ENCODE measurements at regions not wholly inside any gene's neighbourhood (a gene's known extent, or its start where the extent isn't known, plus 50 kb on each side); places are given as distances from the start of the nearest gene placed in this dataset.
"Not testable (repeated sequence)": the region's sequence is repeated elsewhere in the genome, so short reads cannot be mapped to it uniquely, and the experiment has no call there.

DNA sequence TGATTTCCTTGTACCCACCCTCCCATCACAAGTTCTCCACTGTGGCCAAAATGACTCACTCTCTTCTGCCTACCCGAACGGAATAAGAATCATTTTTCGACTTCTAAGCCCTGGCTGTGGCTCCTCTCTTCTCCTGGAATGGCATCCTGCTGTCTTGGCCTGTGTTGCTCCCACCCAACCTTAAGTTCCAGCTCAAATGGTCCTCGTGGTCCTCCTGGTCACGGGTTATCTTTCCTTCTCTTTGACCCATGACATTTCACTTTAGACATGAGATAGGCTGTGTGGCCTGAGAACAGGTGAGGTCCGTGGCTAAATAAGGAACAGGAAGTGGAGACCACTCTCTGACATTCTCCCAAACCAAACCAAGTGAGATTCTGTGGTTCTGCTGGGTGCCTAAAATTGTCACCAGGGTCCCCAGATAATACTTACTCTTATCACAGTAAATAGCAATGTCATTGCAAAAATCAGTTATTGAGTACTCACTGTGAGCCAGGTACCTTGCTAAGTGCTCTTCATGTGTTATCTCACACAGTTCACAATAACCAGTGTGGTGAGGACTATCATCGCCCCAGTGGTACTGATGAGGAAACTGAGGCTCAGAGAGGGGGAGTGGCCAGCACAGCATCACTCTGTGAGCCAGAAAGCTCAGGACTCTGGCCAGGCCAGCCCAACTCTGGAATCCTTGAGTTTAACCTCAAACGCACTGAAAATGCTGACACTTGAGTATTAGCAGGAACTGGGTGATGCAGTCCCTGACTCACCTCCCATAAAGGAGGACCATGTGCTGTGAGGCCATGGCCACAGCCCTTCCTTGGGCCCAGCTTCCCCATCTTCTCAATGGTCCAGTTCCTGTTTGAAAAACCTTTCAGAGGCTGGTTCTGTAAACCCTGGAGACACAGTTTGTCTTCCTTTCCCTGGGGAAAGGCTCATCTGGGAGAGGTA lies 74.8 kb upstream of the SIRPA start:
- Mint-ChIP-seq H3K36me3 (peaks cover 12% of the 10 kb centered on the region), H3K27me3 (peaks cover 30 to 34% of the 10 kb centered on the region in 2 donors), H3K27ac (no peak overlapping the region), H3K4me3 (no peak overlapping the region), H3K4me1 (ENCODE audit: low read depth in 2 of 2) (no peaks in the 10 kb centered on the region), H3K9me3 (peaks cover 7% of the 10 kb centered on the region)
- ATAC-seq: no peak
- no peak for DNase-seq (ENCODE audit: low spot score)

DNA sequence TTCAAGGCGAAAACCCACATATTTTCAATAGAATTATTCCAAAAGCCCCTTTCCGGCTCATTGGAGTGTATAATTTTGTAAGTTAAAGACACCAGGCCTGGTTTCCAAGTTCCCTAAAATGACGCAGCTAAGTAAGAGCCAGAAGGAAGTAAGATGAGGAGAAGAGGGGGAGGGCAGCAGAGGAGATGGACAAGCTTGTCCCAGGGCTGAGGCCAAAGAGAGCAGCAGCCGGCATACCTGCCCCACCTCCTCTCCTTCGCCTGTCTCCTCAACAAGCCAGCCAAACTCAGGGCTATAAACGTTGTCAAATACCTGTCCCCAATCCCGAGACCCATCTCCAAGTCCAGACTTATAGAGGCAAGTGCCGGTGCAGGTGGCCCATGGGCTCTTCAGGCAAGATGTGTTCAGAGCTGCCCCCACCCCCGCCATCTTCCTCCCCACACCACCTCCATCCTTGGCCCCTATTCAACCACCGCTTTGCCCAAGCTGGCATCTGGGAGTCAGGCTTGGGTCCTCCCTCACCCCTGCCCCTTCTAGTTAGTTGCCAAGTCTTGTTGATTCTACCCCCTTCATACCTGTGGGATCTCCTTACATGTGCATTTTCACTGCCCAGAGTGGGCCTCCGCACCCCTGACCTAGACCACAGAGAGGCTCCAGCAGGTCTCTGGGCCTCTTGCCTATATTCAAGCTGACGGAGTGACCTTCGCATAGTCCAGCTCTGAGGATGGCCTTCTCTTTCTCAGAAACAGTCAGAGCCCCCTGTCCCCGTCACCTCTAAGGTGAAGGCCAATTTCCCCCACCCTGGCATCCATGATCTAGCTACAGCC lies 75.7 kb upstream of the SIRPA start:
- H3K27ac Mint-ChIP-seq: no peak overlapping the region

DNA sequence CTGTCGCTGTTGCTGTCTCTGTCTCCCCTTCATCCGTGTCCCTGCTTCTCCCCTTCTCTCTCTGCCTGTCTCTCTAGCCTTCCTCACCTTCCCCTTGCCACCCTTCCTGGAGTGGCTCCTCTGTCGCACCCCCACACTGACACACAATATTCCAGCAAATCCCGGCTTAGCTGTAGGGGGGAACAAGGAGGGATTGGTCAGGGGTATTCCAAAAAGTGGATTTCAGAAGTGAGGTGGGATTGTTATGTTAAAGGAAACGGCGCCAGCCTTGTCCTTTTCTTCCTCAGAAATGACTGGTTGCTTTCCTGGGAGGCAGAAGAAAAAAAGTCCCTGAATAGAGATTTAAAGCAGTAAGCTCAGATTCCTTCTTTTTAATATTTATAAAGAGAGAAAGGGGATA lies 76.3 kb upstream of the SIRPA start:
- H3K27me3 Mint-ChIP-seq: peaks cover 39 to 45% of the 10 kb centered on the region in 2 donors

More for the DNA sequence above, 75.7 kb upstream of the SIRPA start:
- DNase-seq (ENCODE audit: low spot score) (no peak), ATAC-seq (no peak)
- Mint-ChIP-seq H3K9me3 (peaks cover 7% of the 10 kb centered on the region), H3K4me3 (no peak overlapping the region), H3K4me1 (ENCODE audit: low read depth in 2 of 2) (no peaks in the 10 kb centered on the region), H3K36me3 (peaks cover 12% of the 10 kb centered on the region), H3K27me3 (peaks cover 36 to 41% of the 10 kb centered on the region in 2 donors)

DNA sequence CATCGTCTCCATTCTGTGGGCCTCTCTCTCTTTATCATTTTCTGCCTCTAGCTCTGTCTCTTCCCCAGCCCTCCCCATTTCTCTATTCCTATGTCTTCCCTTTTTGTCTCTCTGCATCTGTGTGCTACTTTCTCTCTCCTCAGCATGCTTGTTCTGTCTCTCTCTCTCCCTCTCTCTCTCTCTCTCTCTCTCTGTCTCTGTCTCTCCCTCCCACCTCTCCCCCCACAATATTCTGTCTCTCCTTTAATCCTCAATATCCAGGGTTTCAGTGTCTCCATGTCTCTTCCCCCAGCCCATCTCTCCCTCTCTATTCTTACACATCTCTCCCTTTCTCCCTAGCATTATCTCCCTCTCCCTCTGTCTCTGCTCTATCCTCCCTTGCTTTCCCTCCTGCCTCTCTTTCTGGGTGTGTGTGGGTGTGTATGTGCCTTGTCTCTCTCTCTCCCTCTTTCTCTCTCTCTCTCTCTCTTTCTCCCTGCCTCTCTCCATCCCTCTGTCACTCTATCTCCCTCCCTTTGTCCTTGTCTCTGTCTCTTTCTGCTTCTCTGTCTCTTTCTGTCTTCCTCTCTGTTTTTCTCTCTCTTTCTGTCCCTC lies 76.9 kb upstream of the SIRPA start:
- Mint-ChIP-seq H3K4me1 (ENCODE audit: low read depth in 2 of 2) (no peaks in the 10 kb centered on the region), H3K36me3 (peaks cover 8% of the 10 kb centered on the region), H3K27me3 (peaks cover 40 to 45% of the 10 kb centered on the region in 2 donors), H3K27ac (no peak overlapping the region), H3K4me3 (no peak overlapping the region), H3K9me3 (peaks cover 7% of the 10 kb centered on the region)
- ATAC-seq: no peak
- no peak for DNase-seq (ENCODE audit: low spot score)

More for the DNA sequence above, 76.3 kb upstream of the SIRPA start:
- H3K4me1 Mint-ChIP-seq (ENCODE audit: low read depth in 2 of 2): no peaks in the 10 kb centered on the region
- peaks cover 12% of the 10 kb centered on the region for H3K36me3 Mint-ChIP-seq
- H3K4me3 Mint-ChIP-seq: no peak overlapping the region
- ATAC-seq (no peak), DNase-seq (ENCODE audit: low spot score) (no peak)
- no peak overlapping the region for H3K27ac Mint-ChIP-seq
- peaks cover 7% of the 10 kb centered on the region for H3K9me3 Mint-ChIP-seq

DNA sequence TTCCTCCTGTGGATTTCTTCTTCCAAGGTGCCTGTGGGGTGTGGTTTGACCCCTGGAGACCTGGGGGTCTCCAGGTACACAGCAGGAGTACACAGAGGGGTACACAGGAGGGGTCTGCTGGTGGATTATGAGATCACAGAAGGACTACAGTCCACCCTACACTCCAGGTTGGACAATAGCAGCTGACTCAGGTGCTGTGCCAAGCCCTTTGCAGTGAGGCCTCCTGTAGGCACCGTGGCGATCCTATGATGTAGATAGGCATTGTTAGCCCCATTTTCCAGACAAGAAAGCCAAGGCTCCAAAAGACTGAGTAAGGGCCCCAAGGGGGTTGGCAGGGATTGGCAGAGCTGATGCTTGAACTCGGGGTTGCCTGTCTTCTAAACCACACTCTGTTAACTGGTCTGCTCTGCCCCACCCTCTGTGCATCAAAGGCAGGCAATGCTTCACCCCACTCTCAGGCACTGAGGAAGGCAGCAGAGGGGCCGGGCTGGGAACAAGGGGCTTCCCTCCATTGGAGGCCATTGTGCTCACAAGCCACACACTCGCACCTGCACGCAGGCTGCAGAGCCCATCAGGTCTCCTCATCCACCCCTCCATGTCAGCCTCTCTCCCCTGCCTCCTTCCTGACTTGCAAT lies 77.5 kb upstream of the SIRPA start:
- ATAC-seq (peak in 1 of 2 donors; percentile 9), DNase-seq (ENCODE audit: low spot score) (no peak)
- no peak overlapping the region for H3K27ac Mint-ChIP-seq
- H3K4me3 Mint-ChIP-seq: no peak overlapping the region
- H3K4me1 Mint-ChIP-seq (ENCODE audit: low read depth in 2 of 2): no peaks in the 10 kb centered on the region
- peaks cover 7% of the 10 kb centered on the region for H3K9me3 Mint-ChIP-seq
- peaks cover 8% of the 10 kb centered on the region for H3K36me3 Mint-ChIP-seq
- H3K27me3 Mint-ChIP-seq: peaks cover 40 to 45% of the 10 kb centered on the region in 2 donors

DNA sequence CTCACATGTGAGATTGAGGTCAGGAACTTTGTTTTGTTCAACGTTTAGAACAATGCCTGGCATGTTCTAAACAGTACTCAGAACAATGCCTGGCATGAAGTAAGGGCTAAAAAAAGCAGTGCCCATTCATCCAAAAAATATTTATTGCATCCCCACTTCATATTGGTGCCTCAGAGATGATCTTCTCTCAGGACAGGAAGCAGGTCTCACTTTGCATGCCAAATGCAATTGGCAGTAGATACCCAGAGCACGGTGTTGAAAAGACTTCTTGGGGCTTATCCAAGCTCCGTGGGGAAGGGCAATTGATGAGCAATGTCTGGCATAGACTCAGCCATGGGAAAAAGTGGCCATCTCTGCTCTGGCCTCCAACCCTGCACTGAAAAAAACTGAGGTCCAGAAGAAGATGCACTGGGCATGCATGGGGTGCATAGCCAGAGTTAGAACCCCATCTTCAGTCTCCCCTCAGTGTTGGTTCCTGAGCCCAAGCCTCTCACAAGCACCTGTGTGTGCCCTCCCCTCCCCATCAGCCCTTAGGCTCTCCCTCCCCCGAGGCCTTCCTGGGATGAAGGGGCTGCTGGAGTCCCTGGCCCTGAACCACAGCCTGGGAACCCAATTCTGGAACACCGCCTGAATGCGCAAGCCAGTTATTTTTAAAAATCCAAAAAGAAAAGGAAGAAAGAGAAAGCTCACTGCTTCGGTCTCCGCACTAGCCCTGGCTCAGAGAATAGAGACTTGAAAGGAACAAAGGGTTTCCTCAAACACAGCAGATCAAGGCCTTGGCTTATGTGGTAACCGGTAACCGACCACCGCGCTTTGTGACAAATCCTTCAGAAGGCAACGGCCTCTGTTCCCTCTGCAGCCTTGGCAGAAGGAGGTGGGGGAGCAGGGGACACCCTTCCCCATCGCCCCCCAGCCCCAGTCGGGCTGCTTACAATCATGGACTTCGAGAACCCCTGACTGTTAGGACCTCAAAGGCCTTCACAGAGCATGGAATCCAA lies 78.5 kb upstream of the SIRPA start:
- Mint-ChIP-seq H3K9me3 (no peaks in the 10 kb centered on the region), H3K27ac (no peak overlapping the region), H3K4me3 (no peak overlapping the region), H3K36me3 (no peaks in the 10 kb centered on the region), H3K27me3 (peaks cover 40 to 44% of the 10 kb centered on the region in 2 donors), H3K4me1 (ENCODE audit: low read depth in 2 of 2) (no peaks in the 10 kb centered on the region)
- ATAC-seq (no peak), DNase-seq (ENCODE audit: low spot score) (no peak)

DNA sequence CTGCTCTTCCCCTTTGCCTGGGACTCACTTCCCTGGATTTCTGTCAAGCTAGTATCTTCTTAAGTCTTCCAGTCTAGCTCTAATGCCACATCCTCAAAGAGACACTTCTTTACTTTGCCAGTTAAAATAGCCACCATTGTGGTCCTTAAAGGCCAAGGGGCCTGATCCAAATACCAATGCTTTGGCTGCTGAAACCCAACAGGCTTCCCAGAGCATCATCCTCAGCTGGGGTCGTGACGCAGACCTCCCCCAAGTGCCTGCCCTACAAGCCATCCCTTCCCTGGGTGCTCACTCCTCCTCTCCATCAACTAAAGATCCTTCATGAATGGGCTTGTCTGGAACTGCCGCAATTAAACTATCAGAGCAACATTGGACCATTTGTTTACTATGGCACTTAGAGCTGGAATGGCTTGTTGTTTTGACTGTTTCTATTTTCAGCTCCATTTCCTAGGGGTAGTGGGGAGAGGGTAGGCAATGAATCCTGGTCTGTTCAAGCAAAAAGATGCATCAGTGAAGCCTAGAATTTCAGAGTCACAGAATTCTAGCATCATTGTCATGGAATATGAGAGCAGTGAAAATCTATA lies 79.6 kb upstream of the SIRPA start:
- ATAC-seq: no peak
- H3K4me3 Mint-ChIP-seq: no peak overlapping the region
- H3K4me1 Mint-ChIP-seq (ENCODE audit: low read depth in 2 of 2): no peaks in the 10 kb centered on the region
- peaks cover 36 to 46% of the 10 kb centered on the region in 2 donors for H3K27me3 Mint-ChIP-seq
- H3K36me3 Mint-ChIP-seq: no peaks in the 10 kb centered on the region
- no peak for DNase-seq (ENCODE audit: low spot score)
- H3K9me3 Mint-ChIP-seq: no peaks in the 10 kb centered on the region
- H3K27ac Mint-ChIP-seq: no peak overlapping the region

DNA sequence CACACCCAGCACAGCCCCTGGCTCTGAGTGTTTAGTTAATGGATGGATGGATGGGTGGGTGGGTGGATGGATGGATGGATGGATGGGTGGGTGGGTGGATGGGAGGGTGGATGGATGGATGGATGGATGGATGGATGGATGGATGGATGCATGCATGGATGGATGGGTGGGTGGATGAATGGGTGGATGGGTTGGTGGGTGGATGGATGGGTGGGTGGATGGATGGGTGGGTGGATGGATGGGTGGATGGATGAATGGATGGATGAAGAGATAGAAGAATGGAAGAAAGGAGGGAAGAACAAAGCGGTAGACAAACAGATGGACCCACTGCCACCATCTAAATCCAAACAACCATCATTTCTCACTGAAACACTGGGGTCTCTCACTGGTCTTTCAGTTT lies 80.3 kb upstream of the SIRPA start:
- not testable (repeated sequence) for H3K36me3 Mint-ChIP-seq; ATAC-seq; H3K4me3 Mint-ChIP-seq; H3K9me3 Mint-ChIP-seq; DNase-seq (ENCODE audit: low spot score); H3K27ac Mint-ChIP-seq; H3K4me1 Mint-ChIP-seq (ENCODE audit: low read depth in 2 of 2)
- peaks cover 43 to 53% of the 10 kb centered on the region in 2 donors for H3K27me3 Mint-ChIP-seq

DNA sequence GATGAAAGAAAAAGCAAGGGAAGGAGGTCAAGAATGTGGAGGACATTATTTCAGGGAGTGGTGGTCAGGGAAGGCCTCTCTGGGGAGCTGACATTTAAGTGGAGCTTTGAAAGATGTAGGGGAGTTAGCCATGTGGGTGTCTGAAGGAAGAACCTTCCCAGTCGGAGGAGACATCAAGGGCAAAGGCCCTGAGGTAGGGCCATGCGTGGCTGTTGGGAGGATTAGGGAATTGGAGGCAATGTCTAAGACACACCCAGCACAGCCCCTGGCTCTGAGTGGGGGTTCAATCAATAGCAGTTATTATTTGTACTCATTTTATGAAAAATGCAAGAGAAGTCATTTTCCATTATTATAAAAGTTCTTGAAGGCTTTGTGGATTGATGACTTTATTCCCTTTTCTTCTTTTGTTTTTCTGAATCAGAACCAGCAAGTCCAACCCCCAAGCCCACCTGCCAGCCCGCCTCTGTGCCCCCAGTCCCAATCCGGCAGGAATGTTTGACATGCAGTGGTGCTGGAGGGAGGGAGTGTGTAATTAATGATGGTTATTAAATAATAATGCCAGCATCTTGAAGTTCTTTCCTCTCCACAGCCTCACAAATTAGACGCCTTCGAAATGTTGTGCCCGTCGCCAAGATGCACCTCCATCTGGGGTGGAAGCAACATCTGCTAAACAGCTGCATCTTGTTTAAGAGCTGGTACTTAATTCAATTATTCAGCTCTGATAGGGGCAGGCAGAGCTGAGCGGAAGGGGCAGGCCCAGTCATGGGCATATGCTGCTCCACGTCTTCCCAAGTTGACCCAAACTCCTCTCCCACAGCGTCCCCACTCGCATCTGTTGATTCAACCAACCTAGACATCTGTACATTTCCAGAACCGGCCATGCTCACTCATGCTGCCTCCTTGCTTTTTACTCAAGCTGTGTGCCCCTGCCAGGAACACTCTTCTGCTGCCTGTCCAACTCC lies 81.3 kb upstream of the SIRPA start:
- Mint-ChIP-seq H3K9me3 (no peaks in the 10 kb centered on the region), H3K4me1 (ENCODE audit: low read depth in 2 of 2) (no peaks in the 10 kb centered on the region), H3K36me3 (no peaks in the 10 kb centered on the region), H3K27me3 (peaks cover 46 to 55% of the 10 kb centered on the region in 2 donors), H3K4me3 (no peak overlapping the region), H3K27ac (no peak overlapping the region)
- ATAC-seq: no peak
- no peak for DNase-seq (ENCODE audit: low spot score)

DNA sequence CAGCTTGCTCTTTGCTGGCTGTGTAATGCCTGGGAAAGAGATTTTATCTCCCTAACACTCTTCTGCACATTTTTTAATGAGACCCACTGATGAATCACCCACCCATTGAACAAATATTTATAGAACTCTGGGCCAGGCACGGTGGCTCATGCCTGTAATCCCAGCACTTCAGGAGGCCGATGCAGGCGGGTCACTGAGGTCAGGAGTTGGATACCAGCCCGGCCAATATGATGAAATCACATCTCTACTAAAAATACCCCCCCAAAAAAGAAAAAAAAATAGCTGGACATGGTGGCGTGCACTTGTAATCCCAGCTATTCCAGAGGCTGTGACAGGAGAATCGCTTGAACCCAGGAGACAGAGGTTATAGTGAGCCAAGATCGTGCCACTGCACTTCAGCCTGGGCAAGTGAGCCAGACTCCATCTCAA lies 82.1 kb upstream of the SIRPA start:
- Mint-ChIP-seq H3K36me3 (no peaks in the 10 kb centered on the region), H3K4me1 (ENCODE audit: low read depth in 2 of 2) (no peaks in the 10 kb centered on the region), H3K9me3 (no peaks in the 10 kb centered on the region), H3K27me3 (peaks cover 39 to 49% of the 10 kb centered on the region in 2 donors), H3K27ac (no peak overlapping the region), H3K4me3 (no peak overlapping the region)
- DNase-seq (ENCODE audit: low spot score) (no peak), ATAC-seq (no peak)

DNA sequence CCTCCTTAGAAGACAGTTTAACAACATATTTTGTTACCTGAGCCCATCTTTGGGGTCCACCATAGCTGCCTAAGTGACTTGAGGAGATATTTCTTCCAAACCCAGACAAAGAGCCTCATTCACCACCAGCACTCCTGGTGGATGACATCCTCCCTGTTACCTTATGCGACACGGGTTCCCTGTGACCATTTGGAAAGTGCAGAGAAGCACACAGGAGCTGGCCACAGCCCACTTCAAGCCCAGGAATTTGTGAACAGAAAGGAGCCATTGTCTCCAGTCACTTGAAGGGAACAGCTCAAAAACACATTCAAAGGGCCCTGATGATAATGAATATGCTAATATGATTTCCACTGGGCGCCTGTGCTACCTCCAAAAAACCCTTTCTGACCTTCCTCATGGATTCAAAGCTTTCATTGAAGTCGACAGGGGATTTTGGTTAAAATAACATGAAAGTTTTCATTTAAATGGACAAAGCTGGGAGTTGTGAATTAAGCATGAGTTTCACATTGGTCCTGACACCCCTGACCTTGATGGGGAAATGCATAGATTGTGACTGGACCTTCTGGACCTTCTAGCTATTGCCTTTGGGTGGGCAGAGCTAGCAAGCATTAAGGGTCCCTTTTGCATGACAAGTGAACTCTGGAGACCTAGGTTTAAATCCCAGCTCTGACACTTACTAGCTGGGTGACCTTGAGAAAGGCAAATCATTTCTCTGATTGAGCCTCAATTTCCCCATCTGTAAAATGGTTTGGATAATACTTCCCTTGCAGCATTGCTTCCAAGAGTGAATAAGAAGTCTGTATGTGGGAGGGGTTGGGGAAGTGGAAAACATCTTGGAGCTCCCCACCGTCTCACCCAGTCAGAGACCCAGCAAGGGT lies 83.3 kb upstream of the SIRPA start:
- no peaks in the 10 kb centered on the region for H3K9me3 Mint-ChIP-seq
- H3K27me3 Mint-ChIP-seq: peaks cover 43 to 55% of the 10 kb centered on the region in 2 donors
- no peak overlapping the region for H3K4me3 Mint-ChIP-seq
- H3K36me3 Mint-ChIP-seq: no peaks in the 10 kb centered on the region
- H3K4me1 Mint-ChIP-seq (ENCODE audit: low read depth in 2 of 2): no peaks in the 10 kb centered on the region
- no peak overlapping the region for H3K27ac Mint-ChIP-seq
- no peak for DNase-seq (ENCODE audit: low spot score)
- ATAC-seq: no peak

All from natural killer cell treated with Interleukin-12 subunit alpha and Interleukin-12 subunit beta and Interleukin-15 and Interleukin-18, amount 100 ng/mL, for 72 hours (primary cell).